Spleen (tissue), 11 donors: ENCODE measurements at regions not wholly inside any gene's neighbourhood (a gene's known extent, or its start where the extent isn't known, plus 50 kb on each side); places are given as distances from the start of the nearest gene placed in this dataset.

ENCODE experiments used
- DNase-seq: peaks from one replicate; pipeline ENCODE4 v3.0.0-alpha.2; 2020
- H3K27ac ChIP-seq, 8 donors: fragments of 200-600 bp; sonication (generic) in 7 of 8; 1 replicate in 4 of 8; 2 replicates in 4 of 8; pipeline versions ENCODE4 v1.5.0 to v1.8.0; 2016 to 2021; ENCODE audit warnings: inconsistent platforms in 4 of 8, mild to moderate bottlenecking in 4 of 8, moderate library complexity in 1 of 8
- H3K27me3 ChIP-seq, 7 donors: fragments of 200-600 bp; sonication (generic) in 6 of 7; replicated peaks in 1 of 7; 1 replicate in 4 of 7; 2 replicates in 3 of 7; pipeline versions ENCODE4 v1.5.0 to v1.8.0; 2016 to 2021; ENCODE audit warnings: inconsistent platforms in 3 of 7, mild to moderate bottlenecking in 1 of 7
- H3K36me3 ChIP-seq, 6 donors: fragments of 200-600 bp; sonication (generic) in 5 of 6; 1 replicate in 4 of 6; 2 replicates in 2 of 6; pipeline versions ENCODE4 v1.5.0 to v1.8.0; 2016 to 2021; ENCODE audit warnings: inconsistent platforms in 2 of 6
- H3K4me1 ChIP-seq, 6 donors: fragments of 200-600 bp; sonication (generic) in 5 of 6; 1 replicate in 3 of 6; 2 replicates in 3 of 6; pipeline versions ENCODE4 v1.5.0 to v1.8.0; 2016 to 2021; ENCODE audit warnings: inconsistent platforms in 3 of 6
- H3K4me3 ChIP-seq, 8 donors: fragments of 200-600 bp; sonication (generic) in 7 of 8; 1 replicate in 4 of 8; 2 replicates in 4 of 8; pipeline versions ENCODE4 v1.5.0 to v1.8.0; 2016 to 2021; ENCODE audit warnings: inconsistent platforms in 4 of 8, mild to moderate bottlenecking in 4 of 8, moderate library complexity in 2 of 8
- H3K9me3 ChIP-seq, 8 donors: fragments of 200-600 bp; sonication (generic) in 7 of 8; 1 replicate in 4 of 8; 2 replicates in 4 of 8; pipeline versions ENCODE4 v1.5.0 to v1.8.0; 2016 to 2021; ENCODE audit warnings: inconsistent platforms in 4 of 8
- POLR2A ChIP-seq, 3 donors: fragments of 450-650 bp; IDR thresholded peaks; one replicate each; pipeline ENCODE4 v1.5.1; 2017; ENCODE audit warnings: antibody characterized with exemption in 3 of 3, mild to moderate bottlenecking in 1 of 3
- POLR2AphosphoS5 ChIP-seq, 3 donors: sonication (generic); formaldehyde crosslinking; IDR thresholded peaks; one replicate each; pipeline ENCODE4 v1.5.1; 2017; ENCODE audit warnings: antibody characterized with exemption in 3 of 3
- WGBS, 5 donors: extraction: QIAGEN DNeasy Blood & Tissue Kit in 3 of 5; methylation state at CpG; one replicate each; pipeline versions ENCODE4 v1.1.5 to v1.1.7; 2013 to 2018; 5-methylcytosine and 5-hydroxymethylcytosine counted together
- intact Hi-C: fragments of 100-400 bp; cut with DNase I; formaldehyde crosslinking; loops from one replicate; pipeline ENCODE4 v1.15.0; 2023; ENCODE audit warnings: low total_unique reads
- TF ChIP-seq, protein P1 (sequence below), 11 experiments: fragments of 200-600 bp in 7 of 11; fragments of 450-650 bp in 4 of 11; sonication (generic) in 4 of 11; IDR thresholded peaks in 8 of 11; conservative IDR thresholded peaks in 3 of 11; 1 replicate in 7 of 11; 2 replicates in 4 of 11; pipeline versions ENCODE4 v1.4.0 to v1.8.0; 2016 to 2021; ENCODE audit warnings: antibody characterized with exemption in 11 of 11, inconsistent platforms in 4 of 11, mild to moderate bottlenecking in 1 of 11
- donor health status: healthy with polysubstance abuse.
- donor health status: DM: no; HTN: no; CAD: no; lungs with moderate emphysema.
- donor health status: DM: no; HTN: no; CAD: no.
- donor health status: Bipolar disorder and iron deficiency.
- donor health status: healthy.
- donor health status: DM: no; HTN: no; CAD: no.
- donor health status: DM: yes; HTN: yes; CAD: no.

DNA sequence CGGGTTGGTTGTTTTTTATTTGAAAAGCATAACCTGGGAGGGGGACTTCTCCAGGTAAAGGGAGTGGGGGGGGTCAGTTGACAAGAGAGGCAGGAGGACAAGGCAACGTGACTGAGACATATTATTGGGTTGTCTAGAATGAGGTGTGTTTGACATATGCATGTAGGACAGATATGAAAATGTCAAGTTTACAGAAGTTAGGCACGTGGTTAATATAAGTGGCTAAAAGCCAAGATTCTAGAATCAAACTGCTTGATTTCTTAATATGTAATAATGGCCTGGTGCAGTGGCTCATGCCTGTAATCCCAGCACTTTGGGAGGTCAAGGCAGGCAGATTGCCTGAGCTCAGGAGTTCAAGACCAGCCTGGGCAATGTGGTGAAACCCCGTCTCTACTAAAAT lies 212.8 kb downstream of the SQOR start:
- Histone ChIP-seq H3K4me3 (no peak overlapping the region), H3K4me1 (no peaks in the 10 kb centered on the region), H3K36me3 (no peaks in the 10 kb centered on the region), H3K27me3 (peaks cover 0 to 5% (median 0%) of the 10 kb centered on the region in 7 donors), H3K9me3 (peaks cover 0 to 15% (median 7%) of the 10 kb centered on the region in 8 donors), H3K27ac (no peak overlapping the region)
- no peak for DNase-seq
- 68 to 91% (median 75%) methylated on average over 4 of the region's 4 CpGs for WGBS, 5 donors
- TF ChIP-seq POLR2AphosphoS5 (IDR thresholded peaks at IDR 0.05) = no peak
- TF ChIP-seq, protein P1, sequence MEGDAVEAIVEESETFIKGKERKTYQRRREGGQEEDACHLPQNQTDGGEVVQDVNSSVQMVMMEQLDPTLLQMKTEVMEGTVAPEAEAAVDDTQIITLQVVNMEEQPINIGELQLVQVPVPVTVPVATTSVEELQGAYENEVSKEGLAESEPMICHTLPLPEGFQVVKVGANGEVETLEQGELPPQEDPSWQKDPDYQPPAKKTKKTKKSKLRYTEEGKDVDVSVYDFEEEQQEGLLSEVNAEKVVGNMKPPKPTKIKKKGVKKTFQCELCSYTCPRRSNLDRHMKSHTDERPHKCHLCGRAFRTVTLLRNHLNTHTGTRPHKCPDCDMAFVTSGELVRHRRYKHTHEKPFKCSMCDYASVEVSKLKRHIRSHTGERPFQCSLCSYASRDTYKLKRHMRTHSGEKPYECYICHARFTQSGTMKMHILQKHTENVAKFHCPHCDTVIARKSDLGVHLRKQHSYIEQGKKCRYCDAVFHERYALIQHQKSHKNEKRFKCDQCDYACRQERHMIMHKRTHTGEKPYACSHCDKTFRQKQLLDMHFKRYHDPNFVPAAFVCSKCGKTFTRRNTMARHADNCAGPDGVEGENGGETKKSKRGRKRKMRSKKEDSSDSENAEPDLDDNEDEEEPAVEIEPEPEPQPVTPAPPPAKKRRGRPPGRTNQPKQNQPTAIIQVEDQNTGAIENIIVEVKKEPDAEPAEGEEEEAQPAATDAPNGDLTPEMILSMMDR (IDR thresholded peaks at IDR 0.05 in 8 of 11, conservative IDR thresholded peaks at IDR 0.05 in 3 of 11) = no peak
- intact Hi-C loops = no loop called here

GRCh38 chr15:45849136-45849535 lies 214.3 kb downstream of the SQOR start:
- WGBS, 5 donors = 69 to 91% (median 88%) methylated on average over 3 of the region's 3 CpGs
- H3K27me3 ChIP-seq = no peaks in the 10 kb centered on the region

DNA sequence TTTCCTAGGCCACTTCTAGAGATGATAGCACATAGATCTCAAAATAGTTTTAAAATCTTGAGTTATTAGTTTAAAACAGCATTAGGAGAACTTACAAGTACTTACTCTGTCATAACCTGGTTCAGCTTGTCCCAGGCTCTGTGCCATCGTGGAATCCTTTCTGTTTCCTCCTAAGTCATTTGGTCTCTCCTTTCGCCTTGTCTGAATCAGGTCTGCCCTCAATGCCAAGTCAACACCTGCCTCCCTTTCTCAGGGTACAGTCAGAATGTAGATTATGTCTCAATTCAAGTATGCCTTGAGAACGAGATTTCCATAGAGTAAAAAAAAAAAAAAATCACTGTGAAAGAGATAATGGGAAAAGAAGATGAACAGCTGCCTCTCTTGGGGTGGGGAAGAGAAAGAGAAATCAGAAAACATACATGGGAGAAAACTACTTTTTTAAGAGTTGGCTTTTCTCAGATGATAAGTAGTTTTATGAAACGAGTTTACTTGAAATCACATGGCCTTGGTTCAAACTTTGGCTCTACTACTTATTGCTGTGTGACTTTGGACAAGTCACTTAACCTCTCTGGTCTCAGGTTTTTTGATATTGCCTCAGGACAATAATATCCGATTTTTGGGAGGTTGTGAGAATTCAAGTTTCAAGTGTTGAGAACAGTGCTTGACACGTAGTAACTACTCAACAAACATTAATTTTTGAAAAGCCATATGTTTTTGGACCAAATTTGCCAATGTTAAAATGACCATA lies 219.8 kb downstream of the SQOR start:
- DNase-seq = no peak
- no peaks in the 10 kb centered on the region for H3K36me3 ChIP-seq
- no peak overlapping the region for H3K4me3 ChIP-seq
- no peaks in the 10 kb centered on the region for H3K4me1 ChIP-seq
- TF ChIP-seq POLR2A (IDR thresholded peaks at IDR 0.05) = no peak
- TF ChIP-seq POLR2AphosphoS5 (IDR thresholded peaks at IDR 0.05) = no peak
- TF ChIP-seq, protein P1 (IDR thresholded peaks at IDR 0.05 in 8 of 11, conservative IDR thresholded peaks at IDR 0.05 in 3 of 11) = no peak
- WGBS, 5 donors = 77 to 89% (median 81%) methylated on average over 6 of the region's 6 CpGs
- no peak overlapping the region for H3K27ac ChIP-seq
- peaks cover 0 to 14% (median 7%) of the 10 kb centered on the region in 8 donors for H3K9me3 ChIP-seq
- no peaks in the 10 kb centered on the region for H3K27me3 ChIP-seq
- intact Hi-C loops = no loop called here

More at GRCh38 chr15:45849136-45849535, 214.3 kb downstream of the SQOR start:
- Histone ChIP-seq H3K4me3 (no peak overlapping the region), H3K9me3 (peaks cover 0 to 15% (median 7%) of the 10 kb centered on the region in 8 donors), H3K27ac (no peak overlapping the region), H3K4me1 (no peaks in the 10 kb centered on the region), H3K36me3 (no peaks in the 10 kb centered on the region)
- DNase-seq = no peak
- TF ChIP-seq, protein P1 (IDR thresholded peaks at IDR 0.05 in 8 of 11, conservative IDR thresholded peaks at IDR 0.05 in 3 of 11) = no peak
- TF ChIP-seq POLR2A (IDR thresholded peaks at IDR 0.05) = no peak
- no peak for TF ChIP-seq POLR2AphosphoS5 (IDR thresholded peaks at IDR 0.05)
- intact Hi-C loops = no loop called here

- DNase-seq = no peak
- Histone ChIP-seq H3K4me3 (no peak overlapping the region), H3K36me3 (no peaks in the 10 kb centered on the region), H3K9me3 (peaks cover 0 to 8% (median 5%) of the 10 kb centered on the region in 8 donors), H3K27ac (no peak overlapping the region), H3K27me3 (no peaks in the 10 kb centered on the region), H3K4me1 (no peaks in the 10 kb centered on the region)
- intact Hi-C loops = no loop called here
- WGBS, 5 donors = 56 to 64% (median 60%) methylated on average over 4 of the region's 4 CpGs
- no peak for TF ChIP-seq POLR2AphosphoS5 (IDR thresholded peaks at IDR 0.05)
- TF ChIP-seq, protein P1 (IDR thresholded peaks at IDR 0.05 in 8 of 11, conservative IDR thresholded peaks at IDR 0.05 in 3 of 11) = no peak
Measured at GRCh38 chr15:45855210-45855906, 220.5 kb downstream of the SQOR start.
